ENCODE measurements at regions not wholly inside any gene's neighbourhood (a gene's known extent, or its start where the extent isn't known, plus 50 kb on each side); places are given as distances from the start of the nearest gene placed in this dataset.

GRCh38 chr16:79293836-79294460 lies 306.6 kb downstream of the MAF start:
- no peak for TF ChIP-seq ZNF274 (IDR thresholded peaks at IDR 0.05; ENCODE audit: low read depth, low read length)
- no peak for TF ChIP-seq YY1 (IDR thresholded peaks at IDR 0.05; ENCODE audit: insufficient read depth, insufficient read length)
- TF ChIP-seq SUZ12 (IDR thresholded peaks at IDR 0.05; ENCODE audit: extremely low read depth, insufficient read depth, insufficient read length), result no peak
